HG02571 (cell line): ENCODE measurements at regions not wholly inside any gene's neighbourhood (a gene's known extent, or its start where the extent isn't known, plus 50 kb on each side); places are given as distances from the start of the nearest gene placed in this dataset.
"Not testable (repeated sequence)": the region's sequence is repeated elsewhere in the genome, so short reads cannot be mapped to it uniquely, and the experiment has no call there.

Experiments
- ATAC-seq: cut with Tn5 transposase; IDR thresholded peaks from one replicate; pipeline ENCODE4 v1.9.1; 2021; ENCODE audit warnings: mild to moderate bottlenecking, moderate library complexity; ENCODE audit not compliant: unreplicated experiment

- ATAC-seq = no peak
Observed at GRCh38 chr4:26039639-26040359, 125.8 kb downstream of the SMIM20 start.

- no peak for ATAC-seq
Observed at GRCh38 chr4:26044524-26044923, 130.5 kb downstream of the SMIM20 start.

- no peak for ATAC-seq
Observed at GRCh38 chr4:26044983-26045382, 131.0 kb downstream of the SMIM20 start.

GRCh38 chr4:26047795-26048194 lies 133.8 kb downstream of the SMIM20 start:
- ATAC-seq = no peak

GRCh38 chr4:26048378-26048882 lies 134.4 kb downstream of the SMIM20 start:
- no peak for ATAC-seq

GRCh38 chr4:26048950-26049349 lies 134.9 kb downstream of the SMIM20 start:
- ATAC-seq = no peak

GRCh38 chr4:26049447-26049846 lies 135.4 kb downstream of the SMIM20 start:
- no peak for ATAC-seq

GRCh38 chr4:26050212-26050643 lies 136.2 kb downstream of the SMIM20 start:
- no peak for ATAC-seq

GRCh38 chr4:26050671-26051070 lies 136.7 kb downstream of the SMIM20 start:
- no peak for ATAC-seq

GRCh38 chr4:26051240-26051639 lies 137.2 kb downstream of the SMIM20 start:
- no peak for ATAC-seq

GRCh38 chr4:26052663-26053541 lies 138.9 kb downstream of the SMIM20 start:
- no peak for ATAC-seq

GRCh38 chr4:26053761-26054160 lies 139.7 kb downstream of the SMIM20 start:
- ATAC-seq = no peak

- no peak for ATAC-seq
Observed at GRCh38 chr4:26055855-26056254, 141.8 kb downstream of the SMIM20 start.

- ATAC-seq = no peak
Observed at GRCh38 chr4:26056406-26056805, 142.4 kb downstream of the SMIM20 start.

- ATAC-seq = not testable (repeated sequence)
Observed at GRCh38 chr4:26057839-26058238, 143.8 kb downstream of the SMIM20 start.

- peak; percentile 68 for ATAC-seq
Observed at GRCh38 chr4:26058537-26058936, 144.5 kb downstream of the SMIM20 start.

- no peak for ATAC-seq
Observed at GRCh38 chr4:26059391-26060154, 145.6 kb downstream of the SMIM20 start.

- ATAC-seq = no peak
Observed at GRCh38 chr4:26060286-26060685, 146.3 kb downstream of the SMIM20 start.

GRCh38 chr4:26061248-26061986 lies 147.4 kb downstream of the SMIM20 start:
- no peak for ATAC-seq

- no peak for ATAC-seq
Observed at GRCh38 chr4:26062215-26062614, 148.2 kb downstream of the SMIM20 start.
